GM23338 (cell line): ENCODE measurements at regions not wholly inside any gene's neighbourhood (a gene's known extent, or its start where the extent isn't known, plus 50 kb on each side); places are given as distances from the start of the nearest gene placed in this dataset.

Source experiments
- ATAC-seq: fragments of 200-7000 bp; cut with Tn5 transposase; 3 replicates; pipeline ENCODE4 v1.9.1; 2020
- DNase-seq: peaks from one replicate; pipeline ENCODE4 v3.0.0-alpha.2; 2015; ENCODE audit warnings: low spot score
- H2AFZ ChIP-seq: fragments of 200-600 bp; sonication (generic); 2 replicates; pipeline ENCODE4 v1.8.0; 2016; ENCODE audit warnings: antibody characterized with exemption, mild to moderate bottlenecking, moderate library complexity
- H3F3A ChIP-seq: fragments of 200-600 bp; sonication (generic); replicated peaks from 2 replicates; pipeline ENCODE4 v1.8.0; 2017; ENCODE audit warnings: antibody characterized with exemption, mixed run types, low read depth
- H3K27ac ChIP-seq: fragments of 200-600 bp; sonication (generic); 2 replicates; pipeline ENCODE4 v1.6.1; 2016; ENCODE audit warnings: low read depth
- H3K27me3 ChIP-seq: fragments of 200-600 bp; sonication (generic); 2 replicates; pipeline ENCODE4 v1.8.0; 2016; ENCODE audit warnings: mild to moderate bottlenecking, mixed run types, moderate library complexity; ENCODE audit not compliant: insufficient read depth
- H3K36me3 ChIP-seq: fragments of 200-600 bp; sonication (generic); 2 replicates; pipeline ENCODE4 v1.8.0; 2016; ENCODE audit warnings: mild to moderate bottlenecking; ENCODE audit not compliant: insufficient read depth
- H3K4me1 ChIP-seq: fragments of 200-600 bp; sonication (generic); 2 replicates; pipeline ENCODE4 v1.8.0; 2016; ENCODE audit warnings: mild to moderate bottlenecking, moderate library complexity; ENCODE audit not compliant: insufficient read depth
- H3K4me2 ChIP-seq: fragments of 200-600 bp; sonication (generic); 2 replicates; pipeline ENCODE4 v1.7.1; 2017; ENCODE audit warnings: mixed run types
- H3K4me3 ChIP-seq: fragments of 200-600 bp; sonication (generic); 2 replicates; pipeline ENCODE4 v1.6.1; 2016; ENCODE audit warnings: mixed run types
- H3K79me2 ChIP-seq: fragments of 200-600 bp; sonication (generic); replicated peaks from 2 replicates; pipeline ENCODE4 v1.8.0; 2017; ENCODE audit warnings: mild to moderate bottlenecking; ENCODE audit not compliant: insufficient read depth
- H3K9me2 ChIP-seq: fragments of 200-600 bp; sonication (generic); 2 replicates; pipeline ENCODE4 v1.8.0; 2017; ENCODE audit not compliant: insufficient read depth
- H4K20me1 ChIP-seq: fragments of 200-600 bp; sonication (generic); replicated peaks from 2 replicates; pipeline ENCODE4 v1.8.0; 2017; ENCODE audit warnings: mild to moderate bottlenecking; ENCODE audit not compliant: insufficient read depth
- H3K27ac Mint-ChIP-seq: 2 replicates; pipeline ENCODE4 v1.8.0; 2020; ENCODE audit warnings: inconsistent platforms, mild to moderate bottlenecking, moderate library complexity, mixed read lengths
- H3K27me3 Mint-ChIP-seq: 3 replicates; pipeline ENCODE4 v1.8.0; 2022; ENCODE audit warnings: low read depth, mild to moderate bottlenecking, moderate library complexity, mixed read lengths, inconsistent platforms; ENCODE audit not compliant: insufficient read depth, poor library complexity
- H3K36me3 Mint-ChIP-seq: 3 replicates; pipeline ENCODE4 v1.8.0; 2021; ENCODE audit warnings: low read depth, mild to moderate bottlenecking, inconsistent platforms, moderate library complexity, mixed read lengths
- H3K4me1 Mint-ChIP-seq: 3 replicates; pipeline ENCODE4 v1.8.0; 2020; ENCODE audit warnings: mild to moderate bottlenecking, inconsistent platforms, mixed read lengths
- H3K4me3 Mint-ChIP-seq: 3 replicates; pipeline ENCODE4 v1.8.0; 2021; ENCODE audit warnings: moderate library complexity, mild to moderate bottlenecking, inconsistent platforms, mixed read lengths
- H3K9me3 Mint-ChIP-seq: 3 replicates; pipeline ENCODE4 v1.8.0; 2020; ENCODE audit warnings: moderate library complexity, mild to moderate bottlenecking, inconsistent platforms, mixed read lengths
- EZH2 ChIP-seq: fragments of 200-600 bp; sonication (generic); IDR thresholded peaks from one replicate; pipeline ENCODE4 v1.8.0; 2017; ENCODE audit warnings: antibody characterized with exemption, mild to moderate bottlenecking, low read depth; ENCODE audit not compliant: unreplicated experiment
- NANOG ChIP-seq: IDR thresholded peaks from 2 replicates; pipeline ENCODE4 v1.6.1; 2016; ENCODE audit warnings: antibody characterized with exemption, borderline replicate concordance
- ZNF114 ChIP-seq: fragments of 250-450 bp; sonication (Bioruptor Pico); IDR thresholded peaks from 2 replicates; pipeline ENCODE4 v1.5.0; 2020; ENCODE audit warnings: mild to moderate bottlenecking, moderate library complexity
- TF ChIP-seq, protein P1 (sequence below): fragments of 250-450 bp; sonication (Bioruptor Pico); IDR thresholded peaks from 2 replicates; pipeline ENCODE4 v1.5.0; 2020; ENCODE audit warnings: mild to moderate bottlenecking, moderate library complexity
- TF ChIP-seq, protein P2 (sequence below), 2 experiments: fragments of 200-600 bp in 1 of 2; sonication (generic) in 1 of 2; conservative IDR thresholded peaks; 2 replicates each; pipeline versions ENCODE4 v1.5.1 to v1.6.1; 2016 to 2017; ENCODE audit warnings: antibody characterized with exemption in 2 of 2, low read depth in 2 of 2, mild to moderate bottlenecking in 2 of 2, moderate library complexity in 1 of 2
- TF ChIP-seq, protein P3 (sequence below): IDR thresholded peaks from 2 replicates; pipeline ENCODE4 v1.6.1; 2016; ENCODE audit warnings: antibody characterized with exemption

GRCh38 chr13:78826312-78826711 is 167.4 kb upstream of the OBI1 start:
- no peaks in the 10 kb centered on the region for H3F3A ChIP-seq
- TF ChIP-seq NANOG (no peak), EZH2 (no peak), ZNF114 (CRISPR knock-in tag) (no peak)
- TF ChIP-seq, protein P1, sequence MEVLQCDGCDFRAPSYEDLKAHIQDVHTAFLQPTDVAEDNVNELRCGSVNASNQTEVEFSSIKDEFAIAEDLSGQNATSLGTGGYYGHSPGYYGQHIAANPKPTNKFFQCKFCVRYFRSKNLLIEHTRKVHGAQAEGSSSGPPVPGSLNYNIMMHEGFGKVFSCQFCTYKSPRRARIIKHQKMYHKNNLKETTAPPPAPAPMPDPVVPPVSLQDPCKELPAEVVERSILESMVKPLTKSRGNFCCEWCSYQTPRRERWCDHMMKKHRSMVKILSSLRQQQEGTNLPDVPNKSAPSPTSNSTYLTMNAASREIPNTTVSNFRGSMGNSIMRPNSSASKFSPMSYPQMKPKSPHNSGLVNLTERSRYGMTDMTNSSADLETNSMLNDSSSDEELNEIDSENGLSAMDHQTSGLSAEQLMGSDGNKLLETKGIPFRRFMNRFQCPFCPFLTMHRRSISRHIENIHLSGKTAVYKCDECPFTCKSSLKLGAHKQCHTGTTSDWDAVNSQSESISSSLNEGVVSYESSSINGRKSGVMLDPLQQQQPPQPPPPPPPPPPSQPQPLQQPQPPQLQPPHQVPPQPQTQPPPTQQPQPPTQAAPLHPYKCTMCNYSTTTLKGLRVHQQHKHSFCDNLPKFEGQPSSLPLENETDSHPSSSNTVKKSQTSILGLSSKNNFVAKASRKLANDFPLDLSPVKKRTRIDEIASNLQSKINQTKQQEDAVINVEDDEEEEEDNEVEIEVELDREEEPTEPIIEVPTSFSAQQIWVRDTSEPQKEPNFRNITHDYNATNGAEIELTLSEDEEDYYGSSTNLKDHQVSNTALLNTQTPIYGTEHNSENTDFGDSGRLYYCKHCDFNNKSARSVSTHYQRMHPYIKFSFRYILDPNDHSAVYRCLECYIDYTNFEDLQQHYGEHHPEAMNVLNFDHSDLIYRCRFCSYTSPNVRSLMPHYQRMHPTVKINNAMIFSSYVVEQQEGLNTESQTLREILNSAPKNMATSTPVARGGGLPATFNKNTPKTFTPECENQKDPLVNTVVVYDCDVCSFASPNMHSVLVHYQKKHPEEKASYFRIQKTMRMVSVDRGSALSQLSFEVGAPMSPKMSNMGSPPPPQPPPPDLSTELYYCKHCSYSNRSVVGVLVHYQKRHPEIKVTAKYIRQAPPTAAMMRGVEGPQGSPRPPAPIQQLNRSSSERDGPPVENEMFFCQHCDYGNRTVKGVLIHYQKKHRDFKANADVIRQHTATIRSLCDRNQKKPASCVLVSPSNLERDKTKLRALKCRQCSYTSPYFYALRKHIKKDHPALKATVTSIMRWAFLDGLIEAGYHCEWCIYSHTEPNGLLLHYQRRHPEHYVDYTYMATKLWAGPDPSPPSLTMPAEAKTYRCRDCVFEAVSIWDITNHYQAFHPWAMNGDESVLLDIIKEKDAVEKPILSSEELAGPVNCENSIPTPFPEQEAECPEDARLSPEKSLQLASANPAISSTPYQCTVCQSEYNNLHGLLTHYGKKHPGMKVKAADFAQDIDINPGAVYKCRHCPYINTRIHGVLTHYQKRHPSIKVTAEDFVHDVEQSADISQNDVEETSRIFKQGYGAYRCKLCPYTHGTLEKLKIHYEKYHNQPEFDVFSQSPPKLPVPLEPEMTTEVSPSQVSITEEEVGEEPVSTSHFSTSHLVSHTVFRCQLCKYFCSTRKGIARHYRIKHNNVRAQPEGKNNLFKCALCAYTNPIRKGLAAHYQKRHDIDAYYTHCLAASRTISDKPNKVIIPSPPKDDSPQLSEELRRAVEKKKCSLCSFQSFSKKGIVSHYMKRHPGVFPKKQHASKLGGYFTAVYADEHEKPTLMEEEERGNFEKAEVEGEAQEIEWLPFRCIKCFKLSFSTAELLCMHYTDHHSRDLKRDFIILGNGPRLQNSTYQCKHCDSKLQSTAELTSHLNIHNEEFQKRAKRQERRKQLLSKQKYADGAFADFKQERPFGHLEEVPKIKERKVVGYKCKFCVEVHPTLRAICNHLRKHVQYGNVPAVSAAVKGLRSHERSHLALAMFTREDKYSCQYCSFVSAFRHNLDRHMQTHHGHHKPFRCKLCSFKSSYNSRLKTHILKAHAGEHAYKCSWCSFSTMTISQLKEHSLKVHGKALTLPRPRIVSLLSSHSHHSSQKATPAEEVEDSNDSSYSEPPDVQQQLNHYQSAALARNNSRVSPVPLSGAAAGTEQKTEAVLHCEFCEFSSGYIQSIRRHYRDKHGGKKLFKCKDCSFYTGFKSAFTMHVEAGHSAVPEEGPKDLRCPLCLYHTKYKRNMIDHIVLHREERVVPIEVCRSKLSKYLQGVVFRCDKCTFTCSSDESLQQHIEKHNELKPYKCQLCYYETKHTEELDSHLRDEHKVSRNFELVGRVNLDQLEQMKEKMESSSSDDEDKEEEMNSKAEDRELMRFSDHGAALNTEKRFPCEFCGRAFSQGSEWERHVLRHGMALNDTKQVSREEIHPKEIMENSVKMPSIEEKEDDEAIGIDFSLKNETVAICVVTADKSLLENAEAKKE (CRISPR knock-in tag) = no peak
- TF ChIP-seq, protein P2, sequence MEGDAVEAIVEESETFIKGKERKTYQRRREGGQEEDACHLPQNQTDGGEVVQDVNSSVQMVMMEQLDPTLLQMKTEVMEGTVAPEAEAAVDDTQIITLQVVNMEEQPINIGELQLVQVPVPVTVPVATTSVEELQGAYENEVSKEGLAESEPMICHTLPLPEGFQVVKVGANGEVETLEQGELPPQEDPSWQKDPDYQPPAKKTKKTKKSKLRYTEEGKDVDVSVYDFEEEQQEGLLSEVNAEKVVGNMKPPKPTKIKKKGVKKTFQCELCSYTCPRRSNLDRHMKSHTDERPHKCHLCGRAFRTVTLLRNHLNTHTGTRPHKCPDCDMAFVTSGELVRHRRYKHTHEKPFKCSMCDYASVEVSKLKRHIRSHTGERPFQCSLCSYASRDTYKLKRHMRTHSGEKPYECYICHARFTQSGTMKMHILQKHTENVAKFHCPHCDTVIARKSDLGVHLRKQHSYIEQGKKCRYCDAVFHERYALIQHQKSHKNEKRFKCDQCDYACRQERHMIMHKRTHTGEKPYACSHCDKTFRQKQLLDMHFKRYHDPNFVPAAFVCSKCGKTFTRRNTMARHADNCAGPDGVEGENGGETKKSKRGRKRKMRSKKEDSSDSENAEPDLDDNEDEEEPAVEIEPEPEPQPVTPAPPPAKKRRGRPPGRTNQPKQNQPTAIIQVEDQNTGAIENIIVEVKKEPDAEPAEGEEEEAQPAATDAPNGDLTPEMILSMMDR (conservative IDR thresholded peaks at IDR 0.05; ENCODE audit: low read depth in 2 of 2) = no peak
- TF ChIP-seq, protein P3, sequence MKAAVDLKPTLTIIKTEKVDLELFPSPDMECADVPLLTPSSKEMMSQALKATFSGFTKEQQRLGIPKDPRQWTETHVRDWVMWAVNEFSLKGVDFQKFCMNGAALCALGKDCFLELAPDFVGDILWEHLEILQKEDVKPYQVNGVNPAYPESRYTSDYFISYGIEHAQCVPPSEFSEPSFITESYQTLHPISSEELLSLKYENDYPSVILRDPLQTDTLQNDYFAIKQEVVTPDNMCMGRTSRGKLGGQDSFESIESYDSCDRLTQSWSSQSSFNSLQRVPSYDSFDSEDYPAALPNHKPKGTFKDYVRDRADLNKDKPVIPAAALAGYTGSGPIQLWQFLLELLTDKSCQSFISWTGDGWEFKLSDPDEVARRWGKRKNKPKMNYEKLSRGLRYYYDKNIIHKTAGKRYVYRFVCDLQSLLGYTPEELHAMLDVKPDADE = no peak
- no peak overlapping the region for H2AFZ ChIP-seq
- no peaks in the 10 kb centered on the region for H4K20me1 ChIP-seq
- no peaks in the 10 kb centered on the region for H3K27me3 ChIP-seq
- H3K9me3 Mint-ChIP-seq = no peaks in the 10 kb centered on the region; the same call in 2 of the 3 replicates
- no peaks in the 10 kb centered on the region for H3K36me3 ChIP-seq
- DNase-seq (no peak), ATAC-seq (no peak)
- no peaks in the 10 kb centered on the region for H3K36me3 Mint-ChIP-seq
- H3K4me2 ChIP-seq = no peak overlapping the region
- no peak overlapping the region for H3K27ac ChIP-seq
- no peaks in the 10 kb centered on the region for H3K27me3 Mint-ChIP-seq
- H3K4me1 ChIP-seq = no peaks in the 10 kb centered on the region
- H3K4me3 ChIP-seq = no peak overlapping the region
- no peak overlapping the region for H3K27ac Mint-ChIP-seq
- no peaks in the 10 kb centered on the region for H3K4me1 Mint-ChIP-seq
- no peaks in the 10 kb centered on the region for H3K9me2 ChIP-seq
- no peaks in the 10 kb centered on the region for H3K79me2 ChIP-seq
- no peak overlapping the region for H3K4me3 Mint-ChIP-seq
